ENCODE measurements at regions not wholly inside any gene's neighbourhood (a gene's known extent, or its start where the extent isn't known, plus 50 kb on each side); places are given as distances from the start of the nearest gene placed in this dataset.

DNA sequence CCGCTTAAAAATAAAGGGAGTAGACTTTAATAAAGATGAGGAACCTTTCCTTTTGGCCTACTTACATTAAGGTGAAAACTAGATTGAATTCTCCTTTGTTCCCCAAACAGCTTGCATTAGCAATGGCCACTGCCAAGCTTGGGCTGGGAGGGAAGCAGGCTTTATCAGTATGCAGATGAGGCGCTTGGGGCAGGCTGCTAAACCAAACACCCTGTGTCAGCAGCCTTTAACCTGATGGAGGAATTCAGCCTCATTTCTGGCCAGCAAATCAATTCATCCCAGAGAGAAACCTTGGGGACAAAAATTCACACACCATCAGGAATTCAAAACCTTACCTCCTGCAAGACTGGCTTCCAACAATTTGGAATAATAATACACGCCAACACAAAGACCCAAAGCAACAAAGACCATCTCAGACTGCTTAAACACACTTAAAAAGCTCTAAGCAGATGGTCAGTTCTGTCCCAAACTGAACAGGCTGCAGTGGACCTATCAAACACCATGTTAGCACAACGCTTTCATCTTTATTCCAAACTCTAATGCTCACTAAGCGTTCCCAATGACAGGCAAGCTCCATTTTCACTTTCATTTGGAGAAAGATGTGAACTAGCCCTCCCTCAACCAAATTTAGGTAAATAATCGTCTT lies 255.1 kb upstream of the CMC1 start:
- no peak for TF ChIP-seq EZH2 (IDR thresholded peaks at IDR 0.05; ENCODE audit: low read length)
- TF ChIP-seq, protein P1, sequence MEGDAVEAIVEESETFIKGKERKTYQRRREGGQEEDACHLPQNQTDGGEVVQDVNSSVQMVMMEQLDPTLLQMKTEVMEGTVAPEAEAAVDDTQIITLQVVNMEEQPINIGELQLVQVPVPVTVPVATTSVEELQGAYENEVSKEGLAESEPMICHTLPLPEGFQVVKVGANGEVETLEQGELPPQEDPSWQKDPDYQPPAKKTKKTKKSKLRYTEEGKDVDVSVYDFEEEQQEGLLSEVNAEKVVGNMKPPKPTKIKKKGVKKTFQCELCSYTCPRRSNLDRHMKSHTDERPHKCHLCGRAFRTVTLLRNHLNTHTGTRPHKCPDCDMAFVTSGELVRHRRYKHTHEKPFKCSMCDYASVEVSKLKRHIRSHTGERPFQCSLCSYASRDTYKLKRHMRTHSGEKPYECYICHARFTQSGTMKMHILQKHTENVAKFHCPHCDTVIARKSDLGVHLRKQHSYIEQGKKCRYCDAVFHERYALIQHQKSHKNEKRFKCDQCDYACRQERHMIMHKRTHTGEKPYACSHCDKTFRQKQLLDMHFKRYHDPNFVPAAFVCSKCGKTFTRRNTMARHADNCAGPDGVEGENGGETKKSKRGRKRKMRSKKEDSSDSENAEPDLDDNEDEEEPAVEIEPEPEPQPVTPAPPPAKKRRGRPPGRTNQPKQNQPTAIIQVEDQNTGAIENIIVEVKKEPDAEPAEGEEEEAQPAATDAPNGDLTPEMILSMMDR (optimal IDR thresholded peaks at IDR 0.05 in 1 of 3, IDR thresholded peaks at IDR 0.05 in 1 of 3, conservative IDR thresholded peaks at IDR 0.05 in 1 of 3; ENCODE audit: extremely low read depth in 1 of 3, insufficient read depth in 2 of 3, low read length in 3 of 3): no peak

Data from keratinocyte (primary cell).